SHP77 (cell line): ENCODE measurements at regions not wholly inside any gene's neighbourhood (a gene's known extent, or its start where the extent isn't known, plus 50 kb on each side); places are given as distances from the start of the nearest gene placed in this dataset.

ENCODE experiments used
- DNase-seq, 2 experiments: peaks; one replicate each; lab custom pipeline; 2025; lab: John Stamatoyannopoulos, UW

DNA sequence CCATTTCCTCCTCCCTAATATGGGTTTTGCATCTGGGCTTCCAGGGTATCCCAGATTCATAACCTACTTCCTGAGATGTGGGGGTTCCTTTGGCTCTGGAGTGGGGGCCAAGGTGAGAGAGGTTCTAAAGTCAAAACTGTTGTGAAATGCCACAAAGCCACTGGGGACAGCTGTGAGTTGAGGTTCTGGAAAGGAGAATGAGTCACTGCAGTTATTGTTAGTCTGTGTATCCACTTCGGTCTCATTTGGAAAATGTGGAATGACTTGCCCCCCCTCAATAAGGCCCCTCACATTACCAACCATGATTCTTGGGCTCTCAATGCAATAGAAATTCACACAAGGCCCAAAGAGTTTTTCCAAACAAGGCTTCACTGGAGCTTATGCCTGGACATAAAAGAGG is 51.1 kb upstream of the LGALSL start:
- no peak for DNase-seq

DNA sequence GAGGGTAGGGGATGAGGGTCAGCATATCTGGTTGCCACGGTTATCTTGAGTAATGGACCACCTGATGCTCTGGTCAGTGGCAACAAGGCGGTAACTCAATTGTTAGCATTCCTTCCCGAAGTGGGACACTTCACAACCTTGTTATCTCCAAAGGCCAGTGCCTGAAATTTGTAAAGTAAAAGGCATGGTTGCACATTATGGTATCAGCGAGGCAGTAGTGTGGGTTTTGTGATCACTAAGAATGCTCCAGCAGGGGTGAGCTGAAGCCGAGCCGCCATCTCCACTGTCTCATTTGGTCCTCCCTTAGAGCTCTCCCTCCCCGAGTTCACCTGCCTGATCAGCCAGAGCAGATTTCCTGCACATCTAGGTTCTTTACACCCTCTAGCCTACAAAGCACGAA is 50.5 kb upstream of the LGALSL start:
- no peak for DNase-seq

DNA sequence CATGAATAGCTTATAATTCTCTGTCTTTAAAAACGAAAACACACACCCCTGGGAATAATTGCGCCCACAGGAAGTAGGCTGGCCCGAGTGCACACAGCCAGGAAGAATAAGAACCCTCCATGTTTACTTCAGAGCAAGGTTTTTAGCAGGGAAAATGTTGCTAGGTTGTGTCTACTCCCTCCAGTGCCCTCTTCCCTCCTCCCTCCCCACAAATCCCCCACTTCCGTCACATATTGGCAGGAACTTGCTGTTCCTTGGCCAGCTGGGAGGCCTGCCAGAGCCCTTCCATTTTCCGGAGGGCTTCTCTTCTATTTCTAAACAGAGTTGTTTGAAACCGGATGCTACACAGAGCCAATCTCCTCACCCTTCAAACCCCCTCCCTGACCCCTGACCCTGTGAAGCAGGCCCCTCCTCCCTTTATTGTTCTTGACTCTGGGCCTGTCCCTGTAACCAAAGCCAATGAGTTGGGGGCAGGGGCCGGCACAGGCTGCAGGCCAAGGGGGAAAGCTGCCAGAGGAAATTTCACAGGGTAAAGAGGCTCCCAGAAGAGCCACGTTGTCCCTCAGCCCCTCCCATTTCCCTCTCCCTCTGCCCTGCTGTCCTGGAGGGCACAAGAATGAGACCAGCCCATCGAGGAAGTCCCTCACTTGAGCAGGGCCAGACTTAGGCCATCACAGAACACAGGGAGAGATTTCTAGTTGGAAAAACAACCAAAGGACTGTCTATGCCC is 49.8 kb upstream of the LGALSL start:
- peak in 1 of 2 experiments; percentile 25 for DNase-seq
